Peyer's patch (tissue), 4 donors: ENCODE measurements at regions not wholly inside any gene's neighbourhood (a gene's known extent, or its start where the extent isn't known, plus 50 kb on each side); places are given as distances from the start of the nearest gene placed in this dataset.

Experiments
- CTCF ChIP-seq, 6 experiments: fragments of 450-650 bp in 4 of 6; fragments of 200-600 bp in 2 of 6; sonication (generic) in 1 of 6; IDR thresholded peaks; one replicate each; pipeline ENCODE4 v1.5.1; 2017 to 2019; ENCODE audit warnings: antibody characterized with exemption in 6 of 6, mild to moderate bottlenecking in 3 of 6, moderate library complexity in 1 of 6
- POLR2A ChIP-seq, 2 donors: fragments of 450-650 bp; IDR thresholded peaks; one replicate each; pipeline ENCODE4 v1.5.1; 2017; ENCODE audit warnings: antibody characterized with exemption in 2 of 2, mild to moderate bottlenecking in 2 of 2, moderate library complexity in 2 of 2

- TF ChIP-seq CTCF (IDR thresholded peaks at IDR 0.05) = no peak
- no peak for TF ChIP-seq POLR2A (IDR thresholded peaks at IDR 0.05)
Observed at GRCh38 chr3:163914567-163914966, 1163.7 kb downstream of the SI start.
